PFSK-1 (cell line): ENCODE measurements at regions not wholly inside any gene's neighbourhood (a gene's known extent, or its start where the extent isn't known, plus 50 kb on each side); places are given as distances from the start of the nearest gene placed in this dataset.

Source experiments
- FOXP2 ChIP-seq: optimal IDR thresholded peaks from 2 replicates; pipeline ENCODE3; 2011; ENCODE audit warnings: borderline replicate concordance, control low read depth, inconsistent platforms; ENCODE audit not compliant: insufficient read depth; ENCODE audit errors: extremely low read length, extremely low read depth
- POLR2AphosphoS5 ChIP-seq: IDR thresholded peaks from 2 replicates; pipeline ENCODE4 v1.6.1; 2012; ENCODE audit warnings: low read depth, mild to moderate bottlenecking, control low read depth, low read length, moderate library complexity
- REST ChIP-seq, 2 experiments: IDR thresholded peaks; 2 replicates each; pipeline versions ENCODE4 v1.6.1 to v1.8.0; 2011 to 2012; ENCODE audit warnings: low read depth in 2 of 2, low read length in 2 of 2, control low read depth in 1 of 2, inconsistent platforms in 1 of 2, mild to moderate bottlenecking in 1 of 2, moderate library complexity in 1 of 2; ENCODE audit not compliant: insufficient read depth in 1 of 2
- SIN3A ChIP-seq: IDR thresholded peaks from 2 replicates; pipeline ENCODE4 v1.6.1; 2012; ENCODE audit warnings: mild to moderate bottlenecking, low read length, moderate library complexity, borderline replicate concordance; ENCODE audit not compliant: insufficient read depth
- TAF1 ChIP-seq: IDR thresholded peaks from 2 replicates; pipeline ENCODE4 v1.6.1; 2012; ENCODE audit warnings: low read length, control low read depth, borderline replicate concordance; ENCODE audit not compliant: insufficient read depth

- TF ChIP-seq TAF1 (no peak), POLR2AphosphoS5 (no peak), REST (IDR thresholded peaks at IDR 0.05; ENCODE audit: insufficient read depth in 1 of 2, low read depth in 2 of 2, low read length in 2 of 2) (no peak), SIN3A (no peak), FOXP2 (no peak)
Observed at GRCh38 chr6:19369785-19370184, 467.4 kb upstream of the ID4 start.
